Ascending aorta (tissue), 2 donors: ENCODE measurements at regions not wholly inside any gene's neighbourhood (a gene's known extent, or its start where the extent isn't known, plus 50 kb on each side); places are given as distances from the start of the nearest gene placed in this dataset.

Experiments used
- DNase-seq, 2 donors: peaks; one replicate each; pipeline ENCODE4 v3.0.0-alpha.2; 2019; ENCODE audit warnings: low spot score in 2 of 2
- H3K27ac ChIP-seq, 2 donors: fragments of 200-600 bp; sonication (generic); one replicate each; pipeline ENCODE4 v1.5.1; 2016 to 2017; ENCODE audit warnings: mild to moderate bottlenecking in 1 of 2
- H3K27me3 ChIP-seq: fragments of 200-600 bp; sonication (generic); one replicate; pipeline ENCODE4 v1.5.1; 2017
- H3K36me3 ChIP-seq, 2 donors: fragments of 200-600 bp; sonication (generic); one replicate each; pipeline ENCODE4 v1.5.1; 2016
- H3K4me1 ChIP-seq, 2 donors: fragments of 200-600 bp; sonication (generic); one replicate each; pipeline ENCODE4 v1.5.1; 2016 to 2017; ENCODE audit warnings: mild to moderate bottlenecking in 1 of 2
- H3K4me3 ChIP-seq, 2 donors: fragments of 200-600 bp; sonication (generic); one replicate each; pipeline ENCODE4 v1.5.1; 2016 to 2017; ENCODE audit warnings: mild to moderate bottlenecking in 1 of 2
- H3K9me3 ChIP-seq, 2 donors: fragments of 200-600 bp; sonication (generic); one replicate each; pipeline ENCODE4 v1.5.1; 2016
- intact Hi-C: fragments of 100-400 bp; cut with DNase I; formaldehyde crosslinking; loops from one replicate; pipeline ENCODE4 v1.15.1; 2023
- TF ChIP-seq, protein P1 (sequence below), 3 experiments: fragments of 200-600 bp in 2 of 3; fragments of 450-650 bp in 1 of 3; sonication (generic) in 2 of 3; IDR thresholded peaks; one replicate each; pipeline ENCODE4 v1.5.1; 2016 to 2019; ENCODE audit warnings: antibody characterized with exemption in 3 of 3, mild to moderate bottlenecking in 1 of 3, moderate library complexity in 1 of 3

DNA sequence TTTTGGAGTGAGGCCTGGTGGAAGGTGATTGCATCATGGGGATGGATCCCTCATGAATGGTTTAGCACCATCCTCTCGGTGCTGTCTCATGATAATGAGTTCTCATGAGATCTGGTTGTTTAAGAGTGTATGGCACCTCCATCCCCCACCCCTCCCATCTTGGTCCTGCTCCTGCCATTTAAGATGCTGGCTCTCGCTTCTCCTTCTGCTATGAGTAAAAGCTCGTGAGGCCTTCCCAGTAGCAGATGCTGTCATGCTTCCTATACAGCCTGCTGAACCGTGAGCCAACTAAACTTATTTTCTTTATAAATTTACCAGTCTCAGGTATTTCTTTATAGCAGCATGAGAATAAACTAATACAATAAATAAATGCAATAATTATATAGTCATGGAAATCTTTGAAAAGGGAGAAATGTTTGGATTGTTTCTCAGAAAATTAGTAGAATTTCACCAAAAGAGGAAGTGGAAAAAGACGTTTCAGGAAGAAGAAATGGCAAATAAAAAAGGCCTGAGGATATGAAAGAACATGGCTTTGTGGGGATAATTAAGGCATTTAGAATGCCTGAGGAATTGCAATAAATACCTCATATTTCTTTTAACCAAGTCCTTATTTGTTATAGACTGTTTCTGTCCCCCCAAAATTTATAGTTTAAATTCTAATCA is 451.2 kb upstream of the ADGRL4 start:
- Histone ChIP-seq H3K4me3 (no peak overlapping the region), H3K27me3 (no peaks in the 10 kb centered on the region), H3K4me1 (no peaks in the 10 kb centered on the region), H3K36me3 (no peaks in the 10 kb centered on the region), H3K9me3 (no peaks in the 10 kb centered on the region), H3K27ac (no peak overlapping the region)
- DNase-seq: no peak
- intact Hi-C loops: no loop called here
- TF ChIP-seq, protein P1, sequence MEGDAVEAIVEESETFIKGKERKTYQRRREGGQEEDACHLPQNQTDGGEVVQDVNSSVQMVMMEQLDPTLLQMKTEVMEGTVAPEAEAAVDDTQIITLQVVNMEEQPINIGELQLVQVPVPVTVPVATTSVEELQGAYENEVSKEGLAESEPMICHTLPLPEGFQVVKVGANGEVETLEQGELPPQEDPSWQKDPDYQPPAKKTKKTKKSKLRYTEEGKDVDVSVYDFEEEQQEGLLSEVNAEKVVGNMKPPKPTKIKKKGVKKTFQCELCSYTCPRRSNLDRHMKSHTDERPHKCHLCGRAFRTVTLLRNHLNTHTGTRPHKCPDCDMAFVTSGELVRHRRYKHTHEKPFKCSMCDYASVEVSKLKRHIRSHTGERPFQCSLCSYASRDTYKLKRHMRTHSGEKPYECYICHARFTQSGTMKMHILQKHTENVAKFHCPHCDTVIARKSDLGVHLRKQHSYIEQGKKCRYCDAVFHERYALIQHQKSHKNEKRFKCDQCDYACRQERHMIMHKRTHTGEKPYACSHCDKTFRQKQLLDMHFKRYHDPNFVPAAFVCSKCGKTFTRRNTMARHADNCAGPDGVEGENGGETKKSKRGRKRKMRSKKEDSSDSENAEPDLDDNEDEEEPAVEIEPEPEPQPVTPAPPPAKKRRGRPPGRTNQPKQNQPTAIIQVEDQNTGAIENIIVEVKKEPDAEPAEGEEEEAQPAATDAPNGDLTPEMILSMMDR (IDR thresholded peaks at IDR 0.05): no peak

DNA sequence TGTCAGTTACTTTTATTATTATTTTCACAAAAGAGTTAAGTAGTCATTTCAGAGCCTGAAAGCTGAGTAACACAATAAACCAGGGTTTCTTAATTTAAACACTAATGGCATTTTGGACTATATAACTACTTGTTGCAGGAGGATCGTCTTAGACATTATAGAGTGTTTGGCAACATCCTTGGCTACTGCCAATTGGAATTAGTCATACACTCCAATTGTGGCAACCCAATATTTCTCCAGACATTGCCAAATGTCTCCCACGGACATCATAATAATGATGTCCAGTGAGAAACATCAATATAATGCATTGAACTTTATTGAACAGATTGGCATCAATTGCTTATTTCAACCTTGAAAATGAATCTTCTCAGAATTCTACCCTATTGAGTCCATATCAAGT is 441.9 kb upstream of the ADGRL4 start:
- no peaks in the 10 kb centered on the region for H3K27me3 ChIP-seq
- DNase-seq: no peak
- H3K36me3 ChIP-seq: no peaks in the 10 kb centered on the region
- no peaks in the 10 kb centered on the region for H3K4me1 ChIP-seq
- H3K27ac ChIP-seq: no peak overlapping the region
- intact Hi-C loops: no loop called here
- H3K4me3 ChIP-seq: no peak overlapping the region
- no peaks in the 10 kb centered on the region for H3K9me3 ChIP-seq
- TF ChIP-seq, protein P1 (IDR thresholded peaks at IDR 0.05): no peak

- Histone ChIP-seq H3K9me3 (no peaks in the 10 kb centered on the region), H3K36me3 (no peaks in the 10 kb centered on the region), H3K27me3 (no peaks in the 10 kb centered on the region), H3K4me3 (no peak overlapping the region), H3K4me1 (no peaks in the 10 kb centered on the region), H3K27ac (no peak overlapping the region)
- no peak for DNase-seq
- TF ChIP-seq, protein P1 (IDR thresholded peaks at IDR 0.05): no peak
- intact Hi-C loops: no loop called here
Observed at GRCh38 chr1:79441238-79441637, 434.7 kb upstream of the ADGRL4 start.

DNA sequence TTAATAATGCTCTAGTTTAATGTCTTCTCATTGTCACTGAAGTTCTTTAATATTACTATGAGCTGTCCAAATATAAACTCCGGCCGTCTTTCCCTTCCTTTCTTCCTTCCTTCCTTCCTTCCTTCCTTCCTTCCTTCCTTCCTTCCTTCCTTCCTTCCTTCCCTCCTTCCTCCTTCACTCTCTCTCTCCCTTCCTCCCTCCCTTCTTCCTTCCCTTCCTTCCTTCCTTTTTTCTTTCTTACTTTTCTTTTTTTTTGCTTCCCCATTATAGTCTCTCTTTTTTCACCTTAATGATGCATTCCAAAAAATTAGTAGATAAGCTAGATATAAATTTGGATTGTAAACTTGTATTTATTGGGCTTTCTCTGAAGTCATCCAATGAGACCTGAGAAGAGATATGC is 431.0 kb upstream of the ADGRL4 start:
- Histone ChIP-seq H3K36me3 (no peaks in the 10 kb centered on the region), H3K9me3 (no peaks in the 10 kb centered on the region), H3K27me3 (no peaks in the 10 kb centered on the region), H3K27ac (no peak overlapping the region), H3K4me3 (no peak overlapping the region), H3K4me1 (no peaks in the 10 kb centered on the region)
- TF ChIP-seq, protein P1 (IDR thresholded peaks at IDR 0.05): no peak
- no peak for DNase-seq
- intact Hi-C loops: no loop called here

GRCh38 chr1:79431340-79431739 is 424.8 kb upstream of the ADGRL4 start:
- Histone ChIP-seq H3K36me3 (no peaks in the 10 kb centered on the region), H3K27me3 (no peaks in the 10 kb centered on the region), H3K4me3 (no peak overlapping the region), H3K4me1 (no peaks in the 10 kb centered on the region), H3K9me3 (no peaks in the 10 kb centered on the region), H3K27ac (no peak overlapping the region)
- TF ChIP-seq, protein P1 (IDR thresholded peaks at IDR 0.05): no peak
- no peak for DNase-seq
- intact Hi-C loops: no loop called here

DNA sequence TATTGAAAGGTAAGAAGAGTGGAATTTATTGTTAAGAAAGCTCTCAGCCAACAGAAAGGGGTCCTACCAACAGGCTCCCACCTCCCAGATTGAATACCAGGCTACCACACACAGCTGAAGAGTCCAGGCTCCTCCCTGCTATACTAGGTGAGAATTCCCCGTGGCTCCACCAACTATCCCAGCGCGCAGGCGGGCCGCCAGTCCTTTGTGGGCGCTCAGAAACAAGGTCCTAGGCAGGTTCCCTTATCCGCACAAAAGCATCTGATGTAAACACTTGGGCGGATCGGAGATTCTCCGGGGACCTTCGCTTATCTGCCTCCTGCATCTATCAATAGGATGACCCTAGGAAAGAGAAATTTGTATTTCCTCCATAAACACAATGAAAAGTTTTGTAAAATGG is 423.9 kb upstream of the ADGRL4 start:
- Histone ChIP-seq H3K4me1 (no peaks in the 10 kb centered on the region), H3K4me3 (no peak overlapping the region), H3K27me3 (no peaks in the 10 kb centered on the region), H3K9me3 (no peaks in the 10 kb centered on the region), H3K27ac (no peak overlapping the region), H3K36me3 (no peaks in the 10 kb centered on the region)
- intact Hi-C loops: no loop called here
- DNase-seq: no peak
- TF ChIP-seq, protein P1 (IDR thresholded peaks at IDR 0.05): no peak
